ENCODE measurements at regions not wholly inside any gene's neighbourhood (a gene's known extent, or its start where the extent isn't known, plus 50 kb on each side); places are given as distances from the start of the nearest gene placed in this dataset.
"Not testable (repeated sequence)": the region's sequence is repeated elsewhere in the genome, so short reads cannot be mapped to it uniquely, and the experiment has no call there.

GRCh38 chr3:101913168-101913567, 63.9 kb downstream of the NFKBIZ start:
- no peak for TF ChIP-seq JUND (IDR thresholded peaks at IDR 0.05; ENCODE audit: low read depth)
- DNase-seq (ENCODE audit: low read depth in 1 of 2, low spot score in 1 of 2), result no peak
- in situ Hi-C loops (cut with HindIII; ENCODE audit: low pct_unique_long_range_greater_than_20kb, low sequenced_read_pairs), result no loop called here

- DNase-seq (ENCODE audit: low read depth in 1 of 2, low spot score in 1 of 2); in situ Hi-C loops (cut with HindIII; ENCODE audit: low pct_unique_long_range_greater_than_20kb, low sequenced_read_pairs): not testable (repeated sequence)
Measured at GRCh38 chr3:101917761-101918160, 68.4 kb downstream of the NFKBIZ start.

GRCh38 chr3:101922151-101922725, 72.9 kb downstream of the NFKBIZ start:
- DNase-seq (ENCODE audit: low read depth in 1 of 2, low spot score in 1 of 2); in situ Hi-C loops (cut with HindIII; ENCODE audit: low pct_unique_long_range_greater_than_20kb, low sequenced_read_pairs): not testable (repeated sequence)

GRCh38 chr3:101924621-101925020, 75.3 kb downstream of the NFKBIZ start:
- DNase-seq (ENCODE audit: low read depth in 1 of 2, low spot score in 1 of 2); in situ Hi-C loops (cut with HindIII; ENCODE audit: low pct_unique_long_range_greater_than_20kb, low sequenced_read_pairs): not testable (repeated sequence)

GRCh38 chr3:101925124-101925523, 75.8 kb downstream of the NFKBIZ start:
- DNase-seq (ENCODE audit: low read depth in 1 of 2, low spot score in 1 of 2); in situ Hi-C loops (cut with HindIII; ENCODE audit: low pct_unique_long_range_greater_than_20kb, low sequenced_read_pairs): not testable (repeated sequence)

- TF ChIP-seq JUND (IDR thresholded peaks at IDR 0.05; ENCODE audit: low read depth), result no peak
- peak in 1 of 2 experiments; percentile 63 for DNase-seq (ENCODE audit: low read depth in 1 of 2, low spot score in 1 of 2)
- in situ Hi-C loops (cut with HindIII; ENCODE audit: low pct_unique_long_range_greater_than_20kb, low sequenced_read_pairs), result no loop called here
Measured at GRCh38 chr3:101925564-101925963, 76.2 kb downstream of the NFKBIZ start.

- peak in 1 of 2 experiments; percentile 28 for DNase-seq (ENCODE audit: low read depth in 1 of 2, low spot score in 1 of 2)
- in situ Hi-C loops (cut with HindIII; ENCODE audit: low pct_unique_long_range_greater_than_20kb, low sequenced_read_pairs), result no loop called here
- no peak for TF ChIP-seq JUND (IDR thresholded peaks at IDR 0.05; ENCODE audit: low read depth)
Measured at GRCh38 chr3:101926594-101927105, 77.3 kb downstream of the NFKBIZ start.

- in situ Hi-C loops (cut with HindIII; ENCODE audit: low pct_unique_long_range_greater_than_20kb, low sequenced_read_pairs), result no loop called here
- DNase-seq (ENCODE audit: low read depth in 1 of 2, low spot score in 1 of 2), result no peak
- no peak for TF ChIP-seq JUND (IDR thresholded peaks at IDR 0.05; ENCODE audit: low read depth)
Measured at GRCh38 chr3:101928890-101929289, 79.6 kb downstream of the NFKBIZ start.

- no peak for DNase-seq (ENCODE audit: low read depth in 1 of 2, low spot score in 1 of 2)
- no peak for TF ChIP-seq JUND (IDR thresholded peaks at IDR 0.05; ENCODE audit: low read depth)
- in situ Hi-C loops (cut with HindIII; ENCODE audit: low pct_unique_long_range_greater_than_20kb, low sequenced_read_pairs), result no loop called here
Measured at GRCh38 chr3:101931081-101931480, 81.8 kb downstream of the NFKBIZ start.

- in situ Hi-C loops (cut with HindIII; ENCODE audit: low pct_unique_long_range_greater_than_20kb, low sequenced_read_pairs), result no loop called here
- no peak for DNase-seq (ENCODE audit: low read depth in 1 of 2, low spot score in 1 of 2)
- no peak for TF ChIP-seq JUND (IDR thresholded peaks at IDR 0.05; ENCODE audit: low read depth)
Measured at GRCh38 chr3:101932326-101933068, 83.2 kb downstream of the NFKBIZ start.

GRCh38 chr3:101936419-101937356, 87.4 kb downstream of the NFKBIZ start:
- in situ Hi-C loops (cut with HindIII; ENCODE audit: low pct_unique_long_range_greater_than_20kb, low sequenced_read_pairs), result no loop called here

GRCh38 chr3:101938262-101938847, 89.0 kb downstream of the NFKBIZ start:
- DNase-seq (ENCODE audit: low read depth in 1 of 2, low spot score in 1 of 2), result no peak
- in situ Hi-C loops (cut with HindIII; ENCODE audit: low pct_unique_long_range_greater_than_20kb, low sequenced_read_pairs), result no loop called here
- TF ChIP-seq JUND (IDR thresholded peaks at IDR 0.05; ENCODE audit: low read depth), result no peak

More at GRCh38 chr3:101936419-101937356, 87.4 kb downstream of the NFKBIZ start:
- no peak for TF ChIP-seq JUND (IDR thresholded peaks at IDR 0.05; ENCODE audit: low read depth)
- DNase-seq (ENCODE audit: low read depth in 1 of 2, low spot score in 1 of 2), result no peak
